NCI-H146 treated with DMSO at 0.1 percent for 48 hours (cell line): ENCODE measurements at regions not wholly inside any gene's neighbourhood (a gene's known extent, or its start where the extent isn't known, plus 50 kb on each side); places are given as distances from the start of the nearest gene placed in this dataset.

Experiments
- DNase-seq: peaks from one replicate; lab custom pipeline; 2025; ENCODE audit not compliant: unreplicated experiment; lab: John Stamatoyannopoulos, UW

DNA sequence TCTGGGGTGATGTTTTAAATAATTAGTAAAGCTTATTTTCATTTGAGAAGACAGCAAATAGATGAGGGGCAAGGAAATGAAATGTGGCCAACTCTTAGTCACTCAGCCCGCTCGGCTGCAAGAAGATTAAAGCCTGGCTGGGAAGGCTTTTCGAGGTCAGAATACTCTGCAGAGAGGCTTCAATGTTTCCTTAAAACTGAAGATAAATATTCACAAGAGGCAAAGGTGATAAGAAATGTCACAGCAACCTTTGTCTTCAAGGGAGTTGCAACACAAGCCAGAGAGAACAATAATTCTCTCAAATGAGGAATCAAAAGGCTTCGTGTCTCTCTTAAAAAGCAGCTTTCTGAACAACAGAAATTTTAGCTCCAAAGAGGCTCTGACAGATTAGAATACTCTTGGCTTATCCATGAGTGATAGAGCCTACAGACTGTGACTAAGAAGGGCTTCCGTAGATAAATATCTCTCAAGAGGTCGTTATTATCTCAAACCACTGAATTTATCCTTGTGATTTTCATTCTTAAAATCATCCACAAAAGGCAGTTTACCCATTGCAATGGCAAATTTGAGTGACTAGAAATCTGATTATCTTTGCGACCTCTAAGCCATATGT lies 92.5 kb downstream of the KLF6 start:
- DNase-seq, result no peak

GRCh38 chr10:3691482-3691881 lies 93.5 kb downstream of the KLF6 start:
- DNase-seq, result no peak

DNA sequence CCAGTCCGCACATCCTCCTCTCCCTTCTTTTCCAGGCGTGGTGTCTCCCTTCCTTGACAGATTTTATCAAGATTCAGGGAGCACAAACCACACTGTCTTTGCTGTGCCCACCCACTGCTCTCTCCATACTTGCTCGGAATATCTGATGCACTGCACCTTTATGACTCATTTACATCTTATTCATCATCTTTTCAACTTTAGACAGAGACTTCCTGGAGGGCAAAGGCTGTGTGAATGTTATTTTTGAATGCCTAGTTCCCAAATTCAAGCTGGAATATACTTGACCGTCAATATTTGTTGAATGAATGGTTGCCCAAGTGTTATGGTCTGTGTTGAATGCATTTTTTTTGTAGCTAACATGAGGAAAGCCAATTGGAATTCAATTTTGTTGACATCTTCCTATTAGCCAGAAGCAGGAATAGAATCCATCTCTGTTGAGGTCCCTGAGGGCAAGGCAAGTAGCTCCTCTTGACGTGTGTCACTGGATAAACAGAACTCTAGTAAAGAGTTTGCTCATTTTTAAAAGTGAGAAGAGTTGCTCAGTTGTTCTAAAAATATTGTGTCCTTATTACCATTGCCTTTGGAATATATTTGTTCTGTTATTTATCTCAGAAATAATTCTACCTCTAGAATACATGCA lies 95.0 kb downstream of the KLF6 start:
- no peak for DNase-seq

- no peak for DNase-seq
These were observed 97.4 kb downstream of the KLF6 start for GRCh38 chr10:3687510-3688081.

DNA sequence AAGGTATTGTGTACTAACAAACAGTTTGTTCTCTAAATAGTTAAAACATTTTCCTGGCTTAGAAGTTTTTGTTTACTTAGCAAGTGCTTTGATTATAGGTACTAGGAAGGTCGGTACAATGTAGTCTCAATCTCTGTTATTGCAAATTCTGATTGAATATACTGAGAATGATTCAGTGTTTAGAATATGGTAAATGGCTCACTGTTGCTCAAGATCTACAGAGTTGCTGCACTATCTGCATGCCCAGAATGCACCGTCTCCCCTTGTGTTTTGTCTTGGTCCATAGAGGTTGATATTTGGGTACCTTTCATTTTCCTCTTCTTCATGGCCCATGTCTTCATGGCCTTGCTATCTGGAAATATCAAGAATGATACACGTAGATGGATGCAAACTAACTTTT lies 99.6 kb downstream of the KLF6 start:
- DNase-seq, result no peak

DNA sequence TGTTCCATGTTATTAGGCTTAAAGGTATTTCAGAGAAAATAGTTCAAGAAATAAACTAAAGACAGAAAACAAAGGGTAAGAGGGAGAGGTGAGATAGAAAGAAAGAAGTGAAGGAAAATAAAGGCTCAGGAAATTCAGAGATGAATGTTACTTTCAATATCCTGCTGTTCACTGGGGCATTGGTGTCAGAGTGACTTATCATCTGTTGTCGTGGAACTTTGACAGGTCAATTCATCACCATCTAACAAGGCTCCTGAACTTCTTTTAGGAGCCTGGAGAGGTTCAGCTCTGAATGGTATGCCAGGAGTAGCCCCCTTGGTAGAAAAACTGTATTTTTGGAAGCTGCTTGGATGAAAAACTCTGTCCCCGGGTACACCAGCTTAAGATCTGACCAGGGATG lies 100.1 kb downstream of the KLF6 start:
- DNase-seq, result no peak

DNA sequence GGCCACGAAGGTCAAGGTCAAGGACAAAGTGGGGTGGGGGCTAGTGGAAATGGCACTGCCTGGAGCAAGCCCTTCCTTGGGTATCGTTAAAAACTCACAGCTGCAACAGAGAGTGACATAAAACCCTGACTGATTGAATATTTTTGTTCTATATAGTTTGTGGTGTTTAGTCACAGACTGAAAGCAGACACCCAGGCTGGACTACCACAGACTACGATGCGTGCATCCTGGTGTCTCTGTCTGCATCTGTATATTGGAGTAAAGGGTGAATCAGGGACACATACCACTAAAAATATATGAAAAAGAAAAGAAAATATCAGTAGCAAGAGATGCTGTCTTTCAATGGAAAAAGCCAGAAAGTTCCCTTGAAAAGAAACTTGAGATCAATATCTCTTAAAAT lies 101.4 kb downstream of the KLF6 start:
- DNase-seq, result no peak

- peak; percentile 43 for DNase-seq
These were observed 102.3 kb downstream of the KLF6 start for GRCh38 chr10:3682745-3683144.

GRCh38 chr10:3681642-3682554 lies 103.1 kb downstream of the KLF6 start:
- DNase-seq, result peak; percentile 71

DNA sequence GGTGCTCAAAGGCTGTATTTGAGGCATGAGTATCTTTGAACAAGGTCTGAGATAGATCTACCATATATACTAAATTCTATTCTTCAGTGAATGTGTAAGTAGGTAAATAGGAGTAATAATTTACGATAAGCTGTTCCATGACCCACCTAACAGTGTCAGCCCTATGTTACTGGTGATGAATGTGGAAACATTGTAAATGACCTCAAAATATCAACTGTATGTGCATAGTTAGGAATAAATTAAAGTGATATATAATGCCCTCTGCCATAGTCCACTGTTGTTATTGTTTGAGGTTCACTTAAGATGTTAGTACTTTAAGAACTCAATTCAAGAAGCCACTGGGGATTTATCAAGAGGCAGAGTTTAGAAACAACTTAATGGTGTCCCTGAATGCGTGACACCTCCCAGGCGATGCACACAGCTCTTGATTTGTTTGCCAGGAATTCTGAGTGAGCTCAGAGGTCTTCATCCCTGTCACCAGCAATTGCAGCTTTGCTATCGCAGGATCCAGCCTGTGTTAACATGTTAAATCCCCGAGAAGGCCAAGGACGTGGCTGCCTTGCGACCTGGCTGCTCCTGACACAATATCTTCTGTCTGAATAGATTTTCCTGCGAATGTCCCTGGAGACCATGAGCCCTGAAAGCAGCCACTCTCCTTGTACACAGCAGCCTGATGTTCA lies 104.9 kb downstream of the KLF6 start:
- DNase-seq, result no peak

DNA sequence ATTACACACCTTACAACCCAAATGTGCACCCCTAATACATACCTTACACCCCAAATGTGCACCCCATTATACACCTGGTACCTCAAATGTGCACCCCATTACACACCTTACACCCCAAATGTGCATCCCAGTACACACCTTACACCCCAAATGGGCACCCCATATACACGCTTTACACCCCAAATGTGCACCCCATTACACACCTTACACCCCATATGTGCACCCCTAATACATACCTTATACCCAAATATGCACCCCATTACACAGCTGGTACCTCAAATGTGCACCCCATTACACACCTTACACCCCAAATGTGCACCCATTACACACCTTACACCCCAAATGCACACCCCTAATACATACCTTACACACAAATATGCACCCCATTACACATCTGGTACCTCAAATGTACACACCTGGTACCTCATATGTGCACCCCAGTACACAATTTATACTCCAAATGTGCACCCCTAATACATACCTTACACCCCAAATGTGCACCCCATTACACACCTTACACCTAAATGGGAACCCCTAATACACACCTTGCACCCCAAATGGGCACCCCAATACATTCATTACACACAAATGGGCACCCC lies 106.3 kb downstream of the KLF6 start:
- DNase-seq, result no peak

- no peak for DNase-seq
These were observed 108.4 kb downstream of the KLF6 start for GRCh38 chr10:3676564-3676963.

DNA sequence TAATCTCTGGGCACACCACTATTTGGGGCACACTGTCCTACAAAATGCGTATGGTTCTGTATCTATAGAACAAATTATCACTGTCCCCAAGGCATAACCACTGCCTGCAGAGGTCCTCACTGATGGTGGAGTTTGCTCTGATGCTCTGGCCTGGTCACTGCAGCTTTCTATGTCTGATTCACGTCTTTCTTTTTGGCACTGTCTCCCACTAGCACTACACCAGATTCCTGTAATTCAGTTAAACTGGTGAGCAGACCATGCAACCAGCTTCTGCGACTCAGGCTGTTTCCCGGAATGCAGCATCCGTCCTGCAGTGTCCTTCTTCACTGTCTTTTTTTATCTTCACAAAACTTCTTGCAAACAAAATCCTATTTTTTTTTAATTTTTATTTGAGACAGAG lies 112.8 kb downstream of the KLF6 start:
- DNase-seq, result no peak

- DNase-seq, result no peak
These were observed 113.5 kb downstream of the KLF6 start for GRCh38 chr10:3671386-3671955.

- DNase-seq, result no peak
These were observed 116.1 kb downstream of the KLF6 start for GRCh38 chr10:3668966-3669330.

DNA sequence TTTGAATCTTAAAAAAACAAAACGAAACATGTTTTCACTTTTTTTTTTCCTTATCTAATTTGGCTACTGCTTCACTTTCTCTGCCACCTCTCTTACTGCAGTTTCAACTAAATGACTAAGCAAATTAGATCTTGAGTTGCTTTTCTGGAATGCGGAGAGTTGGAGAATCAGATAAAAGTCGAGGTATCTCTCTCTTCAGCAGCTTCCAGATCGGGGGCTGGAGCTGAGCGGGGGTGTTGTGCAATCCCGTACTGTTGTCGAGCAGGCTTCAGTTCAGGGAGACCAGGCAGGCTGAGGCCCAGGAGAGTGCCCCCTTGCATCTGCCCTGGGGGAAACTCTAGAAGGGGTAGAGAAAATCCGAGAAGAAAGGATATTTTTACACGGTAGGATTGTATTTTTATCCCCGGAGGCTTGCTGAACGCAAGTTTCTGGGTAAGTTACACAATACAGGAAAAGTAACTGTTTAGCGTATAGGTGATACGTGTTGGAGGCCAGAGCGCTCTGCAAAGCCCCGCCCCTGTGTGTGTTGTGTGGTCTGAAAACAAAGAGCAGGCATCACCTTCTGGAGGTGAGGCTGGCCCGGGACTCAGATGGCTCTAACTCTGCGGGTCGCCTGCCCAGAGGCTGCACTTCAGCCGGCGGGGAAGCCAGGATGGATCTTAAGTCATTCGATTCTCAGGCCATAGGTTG lies 116.6 kb downstream of the KLF6 start:
- no peak for DNase-seq

GRCh38 chr10:3666525-3667302 lies 118.3 kb downstream of the KLF6 start:
- DNase-seq, result peak; percentile 25

DNA sequence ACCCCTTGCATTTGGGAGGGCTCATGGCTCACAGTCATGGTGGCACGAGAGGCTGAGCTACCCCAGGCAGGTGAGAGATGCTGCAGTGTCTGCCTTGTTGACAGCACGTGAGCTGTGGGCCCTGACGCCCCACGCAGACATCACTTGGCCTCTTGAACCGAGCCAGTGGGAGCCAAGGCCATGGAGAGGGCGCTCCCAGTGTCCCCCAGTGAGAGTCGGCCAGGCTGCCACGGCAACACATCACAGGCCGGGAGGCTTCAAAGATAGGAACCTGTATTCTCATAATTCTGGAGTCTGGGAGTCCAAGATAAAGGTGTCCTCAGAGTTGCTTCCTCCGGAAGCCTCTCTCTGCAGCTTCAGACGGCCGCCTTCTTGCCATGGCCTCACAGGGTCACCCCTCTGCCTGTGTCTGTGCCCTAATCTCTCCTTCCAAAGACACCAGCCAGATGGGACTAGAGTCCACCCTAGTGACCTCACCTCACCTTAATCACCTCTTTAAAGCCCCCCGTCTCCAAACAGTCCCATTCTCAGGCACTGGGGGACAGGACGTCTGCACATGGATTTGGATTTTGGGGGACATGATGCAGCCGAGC lies 119.6 kb downstream of the KLF6 start:
- DNase-seq, result no peak

DNA sequence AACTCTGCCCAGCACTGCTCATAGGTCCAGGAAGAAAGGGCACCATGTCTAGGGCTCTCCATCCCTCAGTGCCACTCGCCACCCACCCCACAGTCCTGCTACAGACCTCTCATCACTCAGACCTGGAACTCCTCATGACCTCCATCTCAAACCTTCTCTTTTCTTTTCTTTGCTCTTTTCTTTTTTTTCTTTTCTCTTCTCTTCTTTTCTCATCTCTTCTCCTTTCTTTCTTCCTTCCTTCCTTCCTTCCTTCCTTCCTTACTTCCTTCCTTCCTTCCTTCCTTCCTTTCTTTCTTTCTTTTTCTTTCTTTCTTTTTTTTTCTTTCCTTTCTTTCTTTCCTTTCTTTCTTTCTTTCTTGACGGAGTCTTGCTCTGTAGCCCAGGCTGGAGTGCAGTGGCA lies 122.2 kb downstream of the KLF6 start:
- DNase-seq, result no peak
